Hepatocyte (in vitro differentiated cells): ENCODE measurements at regions not wholly inside any gene's neighbourhood (a gene's known extent, or its start where the extent isn't known, plus 50 kb on each side); places are given as distances from the start of the nearest gene placed in this dataset.
"Not testable (repeated sequence)": the region's sequence is repeated elsewhere in the genome, so short reads cannot be mapped to it uniquely, and the experiment has no call there.

Experiments
- DNase-seq: peaks from one replicate; pipeline ENCODE4 v3.0.0-alpha.2; 2016; ENCODE audit warnings: low spot score
- H2AFZ ChIP-seq: fragments of 200-600 bp; sonication (generic); 2 replicates; pipeline ENCODE4 v1.6.0; 2016; ENCODE audit warnings: antibody characterized with exemption, mild to moderate bottlenecking
- H3K27ac ChIP-seq: fragments of 200-600 bp; sonication (generic); 2 replicates; pipeline ENCODE4 v1.5.1; 2016; ENCODE audit warnings: mild to moderate bottlenecking
- H3K27me3 ChIP-seq: fragments of 200-600 bp; sonication (generic); 2 replicates; pipeline ENCODE4 v1.6.1; 2016
- H3K36me3 ChIP-seq: fragments of 200-600 bp; sonication (generic); replicated peaks from 2 replicates; pipeline ENCODE4 v1.5.1; 2016; ENCODE audit warnings: low read depth; ENCODE audit not compliant: insufficient read depth
- H3K4me1 ChIP-seq: fragments of 200-600 bp; sonication (generic); 2 replicates; pipeline ENCODE4 v1.5.1; 2016; ENCODE audit warnings: mild to moderate bottlenecking, moderate library complexity; ENCODE audit not compliant: insufficient read depth
- H3K4me2 ChIP-seq: fragments of 200-600 bp; sonication (generic); 2 replicates; pipeline ENCODE4 v1.6.0; 2016
- H3K4me3 ChIP-seq: fragments of 200-600 bp; sonication (generic); 2 replicates; pipeline ENCODE4 v1.5.1; 2016; ENCODE audit warnings: mild to moderate bottlenecking
- H3K79me2 ChIP-seq: fragments of 200-600 bp; sonication (generic); 2 replicates; pipeline ENCODE4 v1.6.0; 2017; ENCODE audit warnings: mild to moderate bottlenecking
- H3K9me2 ChIP-seq: fragments of 200-600 bp; sonication (generic); replicated peaks from 2 replicates; pipeline ENCODE4 v1.6.0; 2017; ENCODE audit warnings: mild to moderate bottlenecking; ENCODE audit not compliant: insufficient read depth
- H3K9me3 ChIP-seq: fragments of 200-600 bp; sonication (generic); 2 replicates; pipeline ENCODE4 v1.5.1; 2016; ENCODE audit warnings: low read depth, mild to moderate bottlenecking
- H4K20me1 ChIP-seq: fragments of 200-600 bp; sonication (generic); 2 replicates; pipeline ENCODE4 v1.6.0; 2016; ENCODE audit warnings: mild to moderate bottlenecking; ENCODE audit not compliant: insufficient read depth, poor library complexity, severe bottlenecking
- CTCF ChIP-seq: fragments of 200-600 bp; sonication (generic); IDR thresholded peaks from 2 replicates; pipeline ENCODE4 v1.5.1; 2016; ENCODE audit warnings: antibody characterized with exemption, mild to moderate bottlenecking; ENCODE audit not compliant: poor library complexity
- EZH2 ChIP-seq: fragments of 200-600 bp; sonication (generic); IDR thresholded peaks from 2 replicates; pipeline ENCODE4 v1.6.1; 2016; ENCODE audit warnings: antibody characterized with exemption, mild to moderate bottlenecking, borderline replicate concordance
- EZH2phosphoT487 ChIP-seq: fragments of 200-600 bp; sonication (generic); IDR thresholded peaks from one replicate; pipeline ENCODE4 v1.6.1; 2018; ENCODE audit warnings: antibody characterized with exemption, mild to moderate bottlenecking, low read depth, moderate library complexity; ENCODE audit not compliant: unreplicated experiment, severe bottlenecking
- WGBS: methylation state at CpG from one replicate; pipeline ENCODE4 v1.1.6; 2016; ENCODE audit warnings: low lambda C conversion rate; ENCODE audit errors: missing lambda C conversion rate; 5-methylcytosine and 5-hydroxymethylcytosine counted together

- no peak overlapping the region for H2AFZ ChIP-seq
- no peaks in the 10 kb centered on the region for H3K4me1 ChIP-seq
- 46% methylated on average over 3 of the region's 3 CpGs for WGBS
- no peak for TF ChIP-seq EZH2
- no peak for TF ChIP-seq EZH2phosphoT487
- TF ChIP-seq CTCF: no peak
- no peaks in the 10 kb centered on the region for H4K20me1 ChIP-seq
- H3K4me3 ChIP-seq: no peak overlapping the region
- DNase-seq: no peak
- H3K27me3 ChIP-seq: no peaks in the 10 kb centered on the region
- no peaks in the 10 kb centered on the region for H3K9me3 ChIP-seq
- H3K79me2 ChIP-seq: no peaks in the 10 kb centered on the region
- no peaks in the 10 kb centered on the region for H3K36me3 ChIP-seq
- H3K9me2 ChIP-seq: no peaks in the 10 kb centered on the region
- H3K27ac ChIP-seq: no peak overlapping the region
- no peak overlapping the region for H3K4me2 ChIP-seq
Measured at GRCh38 chrX:109040057-109040456, 303.7 kb upstream of the IRS4 start.

DNA sequence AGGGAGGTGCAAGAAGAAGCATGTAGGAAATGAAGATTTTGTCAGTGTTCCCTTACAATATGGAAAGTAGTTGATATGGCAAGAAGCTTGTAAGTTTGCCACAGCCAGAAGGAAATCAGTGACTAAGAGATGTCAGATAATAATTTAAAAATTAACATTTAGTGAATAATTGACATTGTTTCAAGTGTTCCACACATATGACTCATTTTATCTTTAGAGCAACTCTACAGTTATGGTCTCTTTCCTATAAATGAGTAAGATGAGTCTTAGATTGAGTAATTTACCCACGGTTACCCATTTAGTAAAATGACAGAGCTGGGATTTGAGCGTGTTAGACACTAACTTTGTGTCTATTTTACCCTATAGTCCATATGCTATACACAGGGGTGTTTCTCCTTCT is 300.3 kb upstream of the IRS4 start:
- no peaks in the 10 kb centered on the region for H3K4me1 ChIP-seq
- H3K4me2 ChIP-seq: no peak overlapping the region
- no peak overlapping the region for H3K4me3 ChIP-seq
- DNase-seq: no peak
- H3K79me2 ChIP-seq: no peaks in the 10 kb centered on the region
- no peak overlapping the region for H3K27ac ChIP-seq
- TF ChIP-seq EZH2 (no peak), EZH2phosphoT487 (no peak), CTCF (no peak)
- H3K27me3 ChIP-seq: no peaks in the 10 kb centered on the region
- H3K9me3 ChIP-seq: no peaks in the 10 kb centered on the region
- no peaks in the 10 kb centered on the region for H4K20me1 ChIP-seq
- H2AFZ ChIP-seq: no peak overlapping the region
- 78% methylated on average over 2 of the region's 2 CpGs for WGBS
- H3K36me3 ChIP-seq: no peaks in the 10 kb centered on the region
- no peaks in the 10 kb centered on the region for H3K9me2 ChIP-seq

- no peak for TF ChIP-seq EZH2
- TF ChIP-seq EZH2phosphoT487: no peak
- TF ChIP-seq CTCF: no peak
- Histone ChIP-seq H3K36me3 (no peaks in the 10 kb centered on the region), H3K27ac (no peak overlapping the region), H2AFZ (no peak overlapping the region), H3K4me3 (no peak overlapping the region), H3K4me2 (no peak overlapping the region), H3K9me3 (no peaks in the 10 kb centered on the region), H3K27me3 (no peaks in the 10 kb centered on the region), H3K9me2 (no peaks in the 10 kb centered on the region), H3K79me2 (no peaks in the 10 kb centered on the region), H4K20me1 (no peaks in the 10 kb centered on the region), H3K4me1 (no peaks in the 10 kb centered on the region)
- DNase-seq: no peak
Measured at GRCh38 chrX:108993909-108994308, 257.5 kb upstream of the IRS4 start.

DNA sequence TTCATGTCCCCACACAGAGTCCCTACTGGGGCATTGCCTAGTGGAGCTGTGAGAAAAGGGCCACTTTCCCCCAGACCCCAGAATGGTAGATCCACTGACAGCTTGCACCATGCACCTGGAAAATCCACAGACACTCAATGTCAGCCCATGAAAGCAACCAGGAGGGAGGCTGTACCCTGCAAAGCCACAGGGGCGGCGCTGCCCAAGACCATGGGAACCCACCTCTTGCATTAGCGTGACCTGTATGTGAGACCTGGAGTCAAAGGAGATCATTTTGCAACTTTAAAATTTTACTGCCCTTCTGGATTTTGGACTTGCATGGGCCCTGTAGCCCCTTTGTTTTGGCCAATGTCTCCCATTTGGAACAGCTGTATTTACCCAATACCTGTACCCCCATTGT is 236.5 kb upstream of the IRS4 start:
- H3K36me3 ChIP-seq, H3K9me2 ChIP-seq, DNase-seq, H3K4me1 ChIP-seq, H3K27ac ChIP-seq, H2AFZ ChIP-seq, H3K4me3 ChIP-seq, H3K27me3 ChIP-seq, H3K4me2 ChIP-seq, H3K9me3 ChIP-seq, H3K79me2 ChIP-seq, H4K20me1 ChIP-seq: not testable (repeated sequence)
- 95% methylated on average over 3 of the region's 3 CpGs for WGBS
